ENCODE measurements at regions not wholly inside any gene's neighbourhood (a gene's known extent, or its start where the extent isn't known, plus 50 kb on each side); places are given as distances from the start of the nearest gene placed in this dataset.

GRCh38 chr7:117982071-117983055 is 109.1 kb upstream of the CTTNBP2 start:
- H3K27me3 ChIP-seq (ENCODE audit: low read length) = no peaks in the 10 kb centered on the region
- H3K36me3 ChIP-seq (ENCODE audit: insufficient read depth, low read length) = no peaks in the 10 kb centered on the region
- no peak overlapping the region for H3K4me2 ChIP-seq (ENCODE audit: low read depth, low read length, poor library complexity, severe bottlenecking)
- H3K4me1 ChIP-seq (ENCODE audit: low read length) = no peaks in the 10 kb centered on the region
- DNase-seq = no peak
- H3K9me2 ChIP-seq (replicated peaks; ENCODE audit: insufficient read depth, low read length) = no peaks in the 10 kb centered on the region
- no peak overlapping the region for H3K9ac ChIP-seq (ENCODE audit: low read length)
- H4K20me1 ChIP-seq (ENCODE audit: insufficient read depth, low read depth, low read length) = no peaks in the 10 kb centered on the region
- no peak overlapping the region for H3K4me3 ChIP-seq (ENCODE audit: low read length)
- no peak overlapping the region for H3K27ac ChIP-seq (ENCODE audit: low read length)
- no peaks in the 10 kb centered on the region for H3K9me3 ChIP-seq (ENCODE audit: low read length)
- H3K79me2 ChIP-seq (ENCODE audit: low read length) = no peaks in the 10 kb centered on the region
- no peak overlapping the region for H2AFZ ChIP-seq (ENCODE audit: low read length)

DNA sequence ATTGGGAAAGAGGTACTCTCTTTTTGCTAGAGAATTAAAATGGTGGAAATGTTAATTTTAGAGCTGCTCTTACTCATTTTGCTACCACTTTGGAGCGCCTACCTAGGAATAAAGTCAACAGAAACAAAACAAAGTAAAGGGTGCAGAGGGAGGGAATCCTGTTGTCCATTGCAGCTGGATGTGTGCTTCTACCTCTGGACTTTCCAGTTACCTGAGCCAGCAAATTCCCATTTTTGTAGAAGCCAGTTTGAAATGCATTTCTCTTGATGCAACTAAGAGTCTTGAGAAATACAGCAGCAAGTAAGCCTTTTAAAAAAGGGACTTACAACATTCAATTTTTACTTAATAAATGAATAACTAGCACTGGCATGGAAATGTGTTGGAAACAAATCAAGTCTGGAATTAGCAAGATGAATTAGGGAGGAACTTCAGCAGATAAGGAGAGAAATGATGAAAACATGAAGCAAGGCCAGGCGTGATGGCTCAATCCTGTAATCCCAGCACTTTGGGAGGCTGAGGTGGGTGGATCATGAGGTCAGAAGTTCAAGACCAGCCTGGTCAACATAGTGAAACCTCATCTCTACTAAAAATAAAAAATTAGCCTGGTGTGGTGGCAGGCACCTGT is 113.5 kb upstream of the CTTNBP2 start:
- Histone ChIP-seq H3K9me2 (replicated peaks; ENCODE audit: insufficient read depth, low read length) (no peaks in the 10 kb centered on the region), H3K4me2 (ENCODE audit: low read depth, low read length, poor library complexity, severe bottlenecking) (no peak overlapping the region), H3K27me3 (ENCODE audit: low read length) (no peaks in the 10 kb centered on the region), H3K79me2 (ENCODE audit: low read length) (no peaks in the 10 kb centered on the region), H3K9me3 (ENCODE audit: low read length) (no peaks in the 10 kb centered on the region), H3K4me1 (ENCODE audit: low read length) (no peaks in the 10 kb centered on the region), H2AFZ (ENCODE audit: low read length) (no peak overlapping the region), H3K27ac (ENCODE audit: low read length) (no peak overlapping the region), H4K20me1 (ENCODE audit: insufficient read depth, low read depth, low read length) (no peaks in the 10 kb centered on the region), H3K4me3 (ENCODE audit: low read length) (no peak overlapping the region), H3K36me3 (ENCODE audit: insufficient read depth, low read length) (no peaks in the 10 kb centered on the region), H3K9ac (ENCODE audit: low read length) (no peak overlapping the region)
- no peak for DNase-seq

DNA sequence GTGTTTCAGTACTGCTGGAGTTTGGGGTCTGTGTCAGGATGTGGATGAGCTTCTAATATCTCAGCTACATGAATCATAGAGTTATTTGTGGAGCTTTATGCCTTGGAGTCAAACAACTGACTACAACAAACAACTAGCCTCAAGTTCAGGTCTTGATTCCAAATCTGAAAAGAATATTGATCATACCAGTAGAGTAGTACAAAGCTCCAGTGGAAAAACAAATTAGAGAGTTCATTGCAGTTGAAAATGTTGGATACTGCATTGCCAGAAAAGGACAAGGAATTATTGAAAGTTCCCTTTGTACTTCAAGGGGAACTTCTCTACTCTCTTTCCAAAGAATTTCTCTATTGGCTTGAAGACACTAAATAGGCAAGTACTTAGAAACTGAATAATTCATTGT is 117.6 kb upstream of the CTTNBP2 start:
- no peak overlapping the region for H2AFZ ChIP-seq (ENCODE audit: low read length)
- H3K4me3 ChIP-seq (ENCODE audit: low read length) = no peak overlapping the region
- H3K9ac ChIP-seq (ENCODE audit: low read length) = no peak overlapping the region
- H3K27me3 ChIP-seq (ENCODE audit: low read length) = no peaks in the 10 kb centered on the region
- H3K9me3 ChIP-seq (ENCODE audit: low read length) = no peaks in the 10 kb centered on the region
- DNase-seq = no peak
- no peak overlapping the region for H3K4me2 ChIP-seq (ENCODE audit: low read depth, low read length, poor library complexity, severe bottlenecking)
- no peaks in the 10 kb centered on the region for H3K36me3 ChIP-seq (ENCODE audit: insufficient read depth, low read length)
- H4K20me1 ChIP-seq (ENCODE audit: insufficient read depth, low read depth, low read length) = no peaks in the 10 kb centered on the region
- H3K79me2 ChIP-seq (ENCODE audit: low read length) = no peaks in the 10 kb centered on the region
- no peak overlapping the region for H3K27ac ChIP-seq (ENCODE audit: low read length)
- H3K9me2 ChIP-seq (replicated peaks; ENCODE audit: insufficient read depth, low read length) = no peaks in the 10 kb centered on the region
- no peaks in the 10 kb centered on the region for H3K4me1 ChIP-seq (ENCODE audit: low read length)

- no peak for DNase-seq
- H3K9me2 ChIP-seq (replicated peaks; ENCODE audit: insufficient read depth, low read length) = no peaks in the 10 kb centered on the region
- H4K20me1 ChIP-seq (ENCODE audit: insufficient read depth, low read depth, low read length) = no peaks in the 10 kb centered on the region
- H3K9me3 ChIP-seq (ENCODE audit: low read length) = no peaks in the 10 kb centered on the region
- H3K79me2 ChIP-seq (ENCODE audit: low read length) = no peaks in the 10 kb centered on the region
- H3K4me3 ChIP-seq (ENCODE audit: low read length) = no peak overlapping the region
- H3K36me3 ChIP-seq (ENCODE audit: insufficient read depth, low read length) = no peaks in the 10 kb centered on the region
- H3K9ac ChIP-seq (ENCODE audit: low read length) = no peak overlapping the region
- H3K27ac ChIP-seq (ENCODE audit: low read length) = no peak overlapping the region
- H3K4me2 ChIP-seq (ENCODE audit: low read depth, low read length, poor library complexity, severe bottlenecking) = no peak overlapping the region
- no peak overlapping the region for H2AFZ ChIP-seq (ENCODE audit: low read length)
- H3K27me3 ChIP-seq (ENCODE audit: low read length) = no peaks in the 10 kb centered on the region
- H3K4me1 ChIP-seq (ENCODE audit: low read length) = no peaks in the 10 kb centered on the region
Observed at GRCh38 chr7:117992635-117993376, 119.6 kb upstream of the CTTNBP2 start.

DNA sequence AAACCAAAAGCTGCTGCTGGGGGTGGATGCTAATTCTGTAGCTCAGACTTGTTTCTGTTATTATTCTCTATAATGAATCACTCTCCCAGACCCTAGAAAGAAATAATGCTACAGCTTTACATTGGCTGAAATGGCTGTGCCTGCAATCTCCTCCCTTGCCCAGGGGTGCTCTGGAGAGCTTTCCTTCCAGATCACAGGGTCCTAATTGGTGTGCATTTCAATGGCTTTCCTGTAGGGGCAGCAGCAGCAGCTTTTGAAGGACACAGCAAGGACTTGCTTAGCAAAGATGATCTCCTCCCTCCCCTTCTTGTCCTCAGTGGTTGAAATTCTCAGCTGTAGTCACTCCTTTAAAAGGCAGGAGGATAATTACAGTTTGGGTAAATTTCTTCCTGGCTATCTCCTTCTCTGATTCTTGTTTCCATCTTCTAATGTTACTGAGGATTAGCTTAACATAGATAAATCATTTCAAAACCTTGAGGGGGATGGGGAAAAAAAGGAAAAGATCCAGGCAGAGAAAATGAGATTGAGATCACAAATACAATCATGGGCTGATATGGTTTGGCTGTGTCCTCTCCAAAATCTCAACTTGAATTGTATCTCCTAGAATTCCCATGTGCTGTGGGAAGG is 120.2 kb upstream of the CTTNBP2 start:
- no peaks in the 10 kb centered on the region for H3K27me3 ChIP-seq (ENCODE audit: low read length)
- H3K9me2 ChIP-seq (replicated peaks; ENCODE audit: insufficient read depth, low read length) = no peaks in the 10 kb centered on the region
- no peak overlapping the region for H3K27ac ChIP-seq (ENCODE audit: low read length)
- H3K9me3 ChIP-seq (ENCODE audit: low read length) = no peaks in the 10 kb centered on the region
- no peaks in the 10 kb centered on the region for H3K4me1 ChIP-seq (ENCODE audit: low read length)
- peak; percentile 82 for DNase-seq
- no peak overlapping the region for H2AFZ ChIP-seq (ENCODE audit: low read length)
- H3K36me3 ChIP-seq (ENCODE audit: insufficient read depth, low read length) = no peaks in the 10 kb centered on the region
- H3K79me2 ChIP-seq (ENCODE audit: low read length) = no peaks in the 10 kb centered on the region
- H3K4me3 ChIP-seq (ENCODE audit: low read length) = no peak overlapping the region
- H3K9ac ChIP-seq (ENCODE audit: low read length) = no peak overlapping the region
- no peaks in the 10 kb centered on the region for H4K20me1 ChIP-seq (ENCODE audit: insufficient read depth, low read depth, low read length)
- no peak overlapping the region for H3K4me2 ChIP-seq (ENCODE audit: low read depth, low read length, poor library complexity, severe bottlenecking)

DNA sequence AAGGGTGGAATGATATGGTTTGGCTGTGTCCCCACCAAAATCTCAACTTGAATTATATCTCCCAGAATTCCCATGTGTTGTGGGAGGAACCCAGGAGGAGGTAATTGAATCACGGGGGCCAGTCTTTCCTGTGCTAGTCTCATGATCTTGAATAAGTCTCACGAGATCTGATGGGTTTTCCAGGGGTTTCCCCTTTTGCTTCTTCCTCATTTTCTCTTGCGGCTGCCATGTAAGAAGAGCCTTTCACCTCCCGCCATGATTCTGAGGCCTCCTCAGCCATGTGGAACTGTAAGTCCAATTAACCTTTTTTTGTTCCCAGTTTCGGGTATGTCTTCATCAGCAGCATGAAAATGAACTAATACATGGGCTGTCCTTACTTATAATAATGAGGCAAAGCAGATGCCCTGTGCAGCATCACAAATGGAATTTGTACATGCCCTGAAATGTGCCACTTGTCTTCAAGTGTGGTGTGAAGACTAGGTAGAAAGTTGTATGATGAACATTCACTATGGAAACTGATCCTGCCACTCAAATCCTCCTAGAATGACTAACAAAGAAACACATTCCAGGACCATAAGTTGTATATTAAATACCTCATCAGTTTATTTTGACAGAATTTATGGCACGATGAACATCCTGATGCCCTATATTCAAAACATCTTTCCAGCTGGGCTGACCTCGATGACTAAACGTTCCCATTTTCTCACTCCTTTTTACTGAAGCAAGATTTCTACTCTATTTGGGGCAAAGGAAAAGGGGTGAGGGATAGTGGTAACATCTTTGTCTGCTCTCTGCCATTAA is 122.8 kb upstream of the CTTNBP2 start:
- H3K27me3 ChIP-seq (ENCODE audit: low read length) = no peaks in the 10 kb centered on the region
- H3K4me2 ChIP-seq (ENCODE audit: low read depth, low read length, poor library complexity, severe bottlenecking) = no peak overlapping the region
- H3K4me1 ChIP-seq (ENCODE audit: low read length) = no peaks in the 10 kb centered on the region
- DNase-seq = no peak
- H4K20me1 ChIP-seq (ENCODE audit: insufficient read depth, low read depth, low read length) = no peaks in the 10 kb centered on the region
- H3K79me2 ChIP-seq (ENCODE audit: low read length) = no peaks in the 10 kb centered on the region
- no peaks in the 10 kb centered on the region for H3K36me3 ChIP-seq (ENCODE audit: insufficient read depth, low read length)
- H3K9me2 ChIP-seq (replicated peaks; ENCODE audit: insufficient read depth, low read length) = no peaks in the 10 kb centered on the region
- H3K4me3 ChIP-seq (ENCODE audit: low read length) = no peak overlapping the region
- no peak overlapping the region for H3K27ac ChIP-seq (ENCODE audit: low read length)
- no peak overlapping the region for H3K9ac ChIP-seq (ENCODE audit: low read length)
- no peak overlapping the region for H2AFZ ChIP-seq (ENCODE audit: low read length)
- no peaks in the 10 kb centered on the region for H3K9me3 ChIP-seq (ENCODE audit: low read length)

DNA sequence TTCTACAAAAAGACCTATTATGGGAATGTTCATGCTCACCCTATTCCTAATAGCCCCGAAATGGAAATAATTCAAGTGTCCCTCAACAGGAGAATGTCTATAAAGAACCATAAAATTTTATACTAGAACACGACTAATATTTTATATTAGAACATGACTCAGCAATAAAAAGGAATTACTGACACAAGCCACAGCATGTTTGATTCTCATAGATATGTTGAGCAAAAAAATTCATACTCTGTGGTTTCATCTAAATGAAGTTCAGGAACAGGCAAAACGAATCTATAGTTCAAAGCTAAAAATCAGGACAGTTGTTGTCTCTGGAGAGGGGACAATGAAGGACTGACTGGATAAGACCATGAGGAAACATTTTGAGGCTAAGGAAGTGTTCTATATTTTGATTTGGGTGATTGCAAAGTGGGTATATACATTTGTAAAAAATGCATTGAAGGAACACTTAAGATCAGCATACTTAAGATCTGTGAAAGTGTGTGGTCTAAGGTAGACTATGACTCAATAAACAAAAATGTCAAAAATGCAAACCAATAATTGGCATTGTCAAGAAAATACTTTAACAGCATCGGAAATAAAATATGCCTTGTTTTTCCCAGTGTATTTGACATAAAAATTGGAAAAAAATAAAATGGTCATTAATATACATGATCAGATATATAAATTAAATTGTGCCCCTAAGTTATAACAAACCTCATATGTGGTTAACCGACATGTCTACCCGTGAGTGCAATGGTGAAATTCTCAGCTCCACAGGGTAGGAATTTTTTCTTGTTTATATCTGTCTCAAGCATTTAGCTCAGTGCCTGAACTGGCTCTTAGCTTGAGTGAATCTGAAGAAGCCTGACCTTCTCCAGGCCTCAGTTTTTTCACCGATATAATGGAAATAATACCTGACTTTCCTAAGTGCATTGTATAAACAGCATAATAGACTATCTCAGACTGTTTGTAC is 124.9 kb upstream of the CTTNBP2 start:
- H3K4me3 ChIP-seq (ENCODE audit: low read length) = no peak overlapping the region
- no peaks in the 10 kb centered on the region for H3K9me2 ChIP-seq (replicated peaks; ENCODE audit: insufficient read depth, low read length)
- no peaks in the 10 kb centered on the region for H4K20me1 ChIP-seq (ENCODE audit: insufficient read depth, low read depth, low read length)
- H3K27ac ChIP-seq (ENCODE audit: low read length) = no peak overlapping the region
- no peak overlapping the region for H3K4me2 ChIP-seq (ENCODE audit: low read depth, low read length, poor library complexity, severe bottlenecking)
- no peak overlapping the region for H2AFZ ChIP-seq (ENCODE audit: low read length)
- DNase-seq = no peak
- no peaks in the 10 kb centered on the region for H3K79me2 ChIP-seq (ENCODE audit: low read length)
- H3K9ac ChIP-seq (ENCODE audit: low read length) = no peak overlapping the region
- no peaks in the 10 kb centered on the region for H3K9me3 ChIP-seq (ENCODE audit: low read length)
- H3K36me3 ChIP-seq (ENCODE audit: insufficient read depth, low read length) = no peaks in the 10 kb centered on the region
- no peaks in the 10 kb centered on the region for H3K27me3 ChIP-seq (ENCODE audit: low read length)
- no peaks in the 10 kb centered on the region for H3K4me1 ChIP-seq (ENCODE audit: low read length)

Measured in Karpas-422 (cell line).